GM18868 (cell line): ENCODE measurements at regions not wholly inside any gene's neighbourhood (a gene's known extent, or its start where the extent isn't known, plus 50 kb on each side); places are given as distances from the start of the nearest gene placed in this dataset.
"Not testable (repeated sequence)": the region's sequence is repeated elsewhere in the genome, so short reads cannot be mapped to it uniquely, and the experiment has no call there.

Experiments used
- ATAC-seq: cut with Tn5 transposase; IDR thresholded peaks from one replicate; pipeline ENCODE4 v1.9.1; 2021; ENCODE audit warnings: mild to moderate bottlenecking, moderate library complexity; ENCODE audit not compliant: unreplicated experiment

- no peak for ATAC-seq
Observed at GRCh38 chr10:44014644-44015250, 366.1 kb upstream of the ZNF32 start.

GRCh38 chr10:44013981-44014380 lies 365.3 kb upstream of the ZNF32 start:
- ATAC-seq: no peak

GRCh38 chr10:44012921-44013320 lies 364.2 kb upstream of the ZNF32 start:
- ATAC-seq: no peak

GRCh38 chr10:44011603-44011981 lies 362.9 kb upstream of the ZNF32 start:
- ATAC-seq: no peak

- peak; percentile 86 for ATAC-seq
Observed at GRCh38 chr10:44010873-44011602, 362.4 kb upstream of the ZNF32 start.

GRCh38 chr10:44009891-44010632 lies 361.4 kb upstream of the ZNF32 start:
- no peak for ATAC-seq

GRCh38 chr10:44008917-44009709 lies 360.4 kb upstream of the ZNF32 start:
- no peak for ATAC-seq

- ATAC-seq: peak; percentile 52
Observed at GRCh38 chr10:44008270-44008916, 359.7 kb upstream of the ZNF32 start.

GRCh38 chr10:44006771-44007170 lies 358.1 kb upstream of the ZNF32 start:
- no peak for ATAC-seq

GRCh38 chr10:44005788-44006099 lies 357.1 kb upstream of the ZNF32 start:
- ATAC-seq: no peak

GRCh38 chr10:44004913-44005787 lies 356.5 kb upstream of the ZNF32 start:
- no peak for ATAC-seq

- ATAC-seq: no peak
Observed at GRCh38 chr10:43998021-43998809, 349.5 kb upstream of the ZNF32 start.

- ATAC-seq: no peak
Observed at GRCh38 chr10:43997330-43997729, 348.6 kb upstream of the ZNF32 start.

- ATAC-seq: no peak
Observed at GRCh38 chr10:43994539-43994938, 345.9 kb upstream of the ZNF32 start.

- ATAC-seq: not testable (repeated sequence)
Observed at GRCh38 chr10:43992816-43993215, 344.1 kb upstream of the ZNF32 start.

- ATAC-seq: no peak
Observed at GRCh38 chr10:43986374-43986773, 337.7 kb upstream of the ZNF32 start.

- no peak for ATAC-seq
Observed at GRCh38 chr10:43985941-43986340, 337.3 kb upstream of the ZNF32 start.

GRCh38 chr10:43983856-43984271 lies 335.2 kb upstream of the ZNF32 start:
- no peak for ATAC-seq

- no peak for ATAC-seq
Observed at GRCh38 chr10:43983405-43983804, 334.7 kb upstream of the ZNF32 start.
